Adipocyte (in vitro differentiated cells): ENCODE measurements at regions not wholly inside any gene's neighbourhood (a gene's known extent, or its start where the extent isn't known, plus 50 kb on each side); places are given as distances from the start of the nearest gene placed in this dataset.
A peak's percentile ranks its signal among the peaks of the same experiment; 100 is the strongest.
"Not testable (repeated sequence)": the region's sequence is repeated elsewhere in the genome, so short reads cannot be mapped to it uniquely, and the experiment has no call there.

ENCODE experiments used
- DNase-seq: peaks from one replicate; pipeline ENCODE4 v3.0.0-alpha.2; 2015; ENCODE audit warnings: low read depth
- H3K27me3 ChIP-seq: replicated peaks from 2 replicates; pipeline ENCODE4 v1.7.0; 2013; ENCODE audit warnings: mild to moderate bottlenecking, low read length, moderate library complexity; ENCODE audit not compliant: control insufficient read depth, insufficient read depth
- H3K36me3 ChIP-seq: 2 replicates; pipeline ENCODE4 v1.7.0; 2013; ENCODE audit warnings: low read length, mild to moderate bottlenecking, moderate library complexity; ENCODE audit not compliant: control insufficient read depth, insufficient read depth, severe bottlenecking
- H3K4me1 ChIP-seq: 2 replicates; pipeline ENCODE4 v1.7.0; 2013; ENCODE audit warnings: mild to moderate bottlenecking, low read length, moderate library complexity; ENCODE audit not compliant: control insufficient read depth, insufficient read depth
- H3K4me3 ChIP-seq: 2 replicates; pipeline ENCODE4 v1.7.0; 2013; ENCODE audit warnings: mild to moderate bottlenecking, low read length, moderate library complexity
- H3K9ac ChIP-seq: 2 replicates; pipeline ENCODE4 v1.7.0; 2013; ENCODE audit warnings: mild to moderate bottlenecking, low read length, moderate library complexity
- H3K9me3 ChIP-seq: 2 replicates; pipeline ENCODE4 v1.7.0; 2013; ENCODE audit warnings: mild to moderate bottlenecking, low read length, moderate library complexity; ENCODE audit not compliant: control insufficient read depth

GRCh38 chr2:207354462-207354861, 175.3 kb upstream of the CREB1 start:
- DNase-seq: no peak
- H3K4me1 ChIP-seq: no peaks in the 10 kb centered on the region
- H3K27me3 ChIP-seq: no peaks in the 10 kb centered on the region
- no peaks in the 10 kb centered on the region for H3K36me3 ChIP-seq
- no peaks in the 10 kb centered on the region for H3K9me3 ChIP-seq
- no peak overlapping the region for H3K4me3 ChIP-seq
- no peak overlapping the region for H3K9ac ChIP-seq

GRCh38 chr2:207356567-207356966, 173.2 kb upstream of the CREB1 start:
- H3K27me3 ChIP-seq: no peaks in the 10 kb centered on the region
- no peaks in the 10 kb centered on the region for H3K36me3 ChIP-seq
- no peaks in the 10 kb centered on the region for H3K9me3 ChIP-seq
- no peaks in the 10 kb centered on the region for H3K4me1 ChIP-seq
- no peak overlapping the region for H3K4me3 ChIP-seq
- no peak for DNase-seq
- no peak overlapping the region for H3K9ac ChIP-seq

- no peaks in the 10 kb centered on the region for H3K36me3 ChIP-seq
- H3K27me3 ChIP-seq: no peaks in the 10 kb centered on the region
- H3K4me3 ChIP-seq: no peak overlapping the region
- DNase-seq: no peak
- no peaks in the 10 kb centered on the region for H3K4me1 ChIP-seq
- no peak overlapping the region for H3K9ac ChIP-seq
- no peaks in the 10 kb centered on the region for H3K9me3 ChIP-seq
Measured at GRCh38 chr2:207357216-207357615, 172.5 kb upstream of the CREB1 start.

- no peaks in the 10 kb centered on the region for H3K36me3 ChIP-seq
- peak; percentile 10 for DNase-seq
- no peak overlapping the region for H3K9ac ChIP-seq
- peaks cover 14% of the 10 kb centered on the region for H3K4me1 ChIP-seq
- H3K9me3 ChIP-seq: no peaks in the 10 kb centered on the region
- no peaks in the 10 kb centered on the region for H3K27me3 ChIP-seq
- H3K4me3 ChIP-seq: peak overlapping the region; percentile 15
Measured at GRCh38 chr2:207362716-207363115, 167.0 kb upstream of the CREB1 start.

GRCh38 chr2:207363761-207364290, 165.9 kb upstream of the CREB1 start:
- Histone ChIP-seq H3K9me3 (no peaks in the 10 kb centered on the region), H3K36me3 (no peaks in the 10 kb centered on the region), H3K4me1 (peaks cover 14% of the 10 kb centered on the region), H3K4me3 (no peak overlapping the region), H3K27me3 (no peaks in the 10 kb centered on the region), H3K9ac (no peak overlapping the region)
- no peak for DNase-seq

GRCh38 chr2:207370646-207371045, 159.1 kb upstream of the CREB1 start:
- Histone ChIP-seq H3K27me3 (no peaks in the 10 kb centered on the region), H3K9ac (no peak overlapping the region), H3K36me3 (no peaks in the 10 kb centered on the region), H3K4me1 (no peaks in the 10 kb centered on the region), H3K9me3 (peaks cover 6% of the 10 kb centered on the region), H3K4me3 (no peak overlapping the region)
- DNase-seq: no peak

GRCh38 chr2:207371877-207372276, 157.9 kb upstream of the CREB1 start:
- H3K36me3 ChIP-seq: no peaks in the 10 kb centered on the region
- no peak overlapping the region for H3K9ac ChIP-seq
- H3K4me3 ChIP-seq: no peak overlapping the region
- no peaks in the 10 kb centered on the region for H3K4me1 ChIP-seq
- H3K27me3 ChIP-seq: no peaks in the 10 kb centered on the region
- DNase-seq: no peak
- peaks cover 6% of the 10 kb centered on the region for H3K9me3 ChIP-seq

- Histone ChIP-seq H3K27me3 (no peaks in the 10 kb centered on the region), H3K9me3 (peaks cover 6% of the 10 kb centered on the region), H3K36me3 (no peaks in the 10 kb centered on the region), H3K9ac (no peak overlapping the region), H3K4me1 (no peaks in the 10 kb centered on the region), H3K4me3 (no peak overlapping the region)
- no peak for DNase-seq
Measured at GRCh38 chr2:207372483-207372882, 157.3 kb upstream of the CREB1 start.

- Histone ChIP-seq H3K9me3 (peaks cover 17% of the 10 kb centered on the region), H3K27me3 (no peaks in the 10 kb centered on the region), H3K4me3 (no peak overlapping the region), H3K36me3 (no peaks in the 10 kb centered on the region), H3K4me1 (no peaks in the 10 kb centered on the region), H3K9ac (no peak overlapping the region)
- no peak for DNase-seq
Measured at GRCh38 chr2:207375207-207375875, 154.4 kb upstream of the CREB1 start.

- not testable (repeated sequence) for H3K27me3 ChIP-seq, H3K9ac ChIP-seq, H3K4me1 ChIP-seq, H3K4me3 ChIP-seq, H3K36me3 ChIP-seq, DNase-seq
- H3K9me3 ChIP-seq: peaks cover 11% of the 10 kb centered on the region
Measured at GRCh38 chr2:207378620-207379019, 151.1 kb upstream of the CREB1 start.

- Histone ChIP-seq H3K4me1 (no peaks in the 10 kb centered on the region), H3K4me3 (no peak overlapping the region), H3K9me3 (no peaks in the 10 kb centered on the region), H3K27me3 (no peaks in the 10 kb centered on the region), H3K36me3 (no peaks in the 10 kb centered on the region), H3K9ac (no peak overlapping the region)
- DNase-seq: no peak
Measured at GRCh38 chr2:207385076-207385475, 144.7 kb upstream of the CREB1 start.

GRCh38 chr2:207385903-207386302, 143.9 kb upstream of the CREB1 start:
- Histone ChIP-seq H3K4me3 (no peak overlapping the region), H3K9ac (no peak overlapping the region), H3K36me3 (no peaks in the 10 kb centered on the region), H3K4me1 (no peaks in the 10 kb centered on the region), H3K27me3 (no peaks in the 10 kb centered on the region), H3K9me3 (no peaks in the 10 kb centered on the region)
- DNase-seq: peak; percentile 54
